Uterus (tissue), 3 donors: ENCODE measurements at regions not wholly inside any gene's neighbourhood (a gene's known extent, or its start where the extent isn't known, plus 50 kb on each side); places are given as distances from the start of the nearest gene placed in this dataset.

Experiments
- DNase-seq, 2 donors: peaks; one replicate each; pipeline ENCODE4 v3.0.0-alpha.2; 2019 to 2020
- H3K27ac ChIP-seq, 2 donors: fragments of 200-600 bp; sonication (generic); 1 replicate in 1 of 2; 2 replicates in 1 of 2; pipeline ENCODE4 v1.5.1; 2016 to 2018
- H3K27me3 ChIP-seq, 2 donors: fragments of 200-600 bp; sonication (generic); one replicate each; pipeline ENCODE4 v1.5.1; 2018 to 2019; ENCODE audit warnings: control low read depth in 1 of 2
- H3K36me3 ChIP-seq, 2 donors: fragments of 200-600 bp; sonication (generic); one replicate each; pipeline ENCODE4 v1.5.1; 2019; ENCODE audit warnings: control low read depth in 1 of 2
- H3K4me1 ChIP-seq, 2 donors: fragments of 200-600 bp; sonication (generic); one replicate each; pipeline ENCODE4 v1.5.1; 2018 to 2019; ENCODE audit warnings: control low read depth in 1 of 2
- H3K4me3 ChIP-seq, 2 donors: fragments of 200-600 bp; sonication (generic); 1 replicate in 1 of 2; 2 replicates in 1 of 2; pipeline ENCODE4 v1.5.1; 2018 to 2019; ENCODE audit warnings: mild to moderate bottlenecking in 1 of 2
- H3K9me3 ChIP-seq, 2 donors: fragments of 200-600 bp; sonication (generic); one replicate each; pipeline ENCODE4 v1.5.1; 2019; ENCODE audit warnings: control low read depth in 1 of 2
- POLR2A ChIP-seq, 2 donors: fragments of 450-650 bp; IDR thresholded peaks; one replicate each; pipeline ENCODE4 v1.6.1; 2016; ENCODE audit warnings: antibody characterized with exemption in 2 of 2, mild to moderate bottlenecking in 1 of 2, moderate library complexity in 1 of 2
- intact Hi-C: fragments of 100-400 bp; cut with DNase I; formaldehyde crosslinking; loops from one replicate; pipeline ENCODE4 v1.15.1; 2023; ENCODE audit warnings: low total_unique reads
- TF ChIP-seq, protein P1 (sequence below), 4 experiments: fragments of 200-600 bp in 2 of 4; fragments of 450-650 bp in 2 of 4; sonication (generic) in 2 of 4; IDR thresholded peaks; one replicate each; pipeline ENCODE4 v1.5.1; 2016 to 2019; ENCODE audit warnings: antibody characterized with exemption in 4 of 4, mild to moderate bottlenecking in 2 of 4, moderate library complexity in 1 of 4
- donor health status: DM: yes; HTN: yes; CAD: no.

DNA sequence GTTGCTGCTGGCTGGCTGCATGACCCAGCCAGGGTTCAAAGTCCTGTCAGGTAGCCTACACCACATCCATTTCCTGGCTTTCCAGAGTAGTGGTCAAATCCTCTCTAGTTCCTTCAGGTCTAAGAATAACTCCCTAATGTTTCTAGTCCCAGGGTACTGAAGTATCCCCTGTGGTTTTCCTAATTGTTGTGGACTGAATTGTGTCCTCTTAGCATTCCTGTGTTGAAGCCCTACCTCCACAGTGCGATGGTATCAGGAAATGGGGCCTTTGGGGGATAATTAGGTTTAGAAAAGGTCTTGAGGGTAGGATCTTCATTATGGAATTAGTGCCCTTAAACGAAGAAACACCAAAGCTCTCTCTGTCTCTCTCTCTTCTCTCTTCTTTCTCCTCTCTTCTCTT lies 191.8 kb upstream of the CCNG1 start:
- H3K4me3 ChIP-seq, result no peak overlapping the region
- no peak for DNase-seq
- no peaks in the 10 kb centered on the region for H3K9me3 ChIP-seq
- no peak for TF ChIP-seq POLR2A (IDR thresholded peaks at IDR 0.05)
- TF ChIP-seq, protein P1, sequence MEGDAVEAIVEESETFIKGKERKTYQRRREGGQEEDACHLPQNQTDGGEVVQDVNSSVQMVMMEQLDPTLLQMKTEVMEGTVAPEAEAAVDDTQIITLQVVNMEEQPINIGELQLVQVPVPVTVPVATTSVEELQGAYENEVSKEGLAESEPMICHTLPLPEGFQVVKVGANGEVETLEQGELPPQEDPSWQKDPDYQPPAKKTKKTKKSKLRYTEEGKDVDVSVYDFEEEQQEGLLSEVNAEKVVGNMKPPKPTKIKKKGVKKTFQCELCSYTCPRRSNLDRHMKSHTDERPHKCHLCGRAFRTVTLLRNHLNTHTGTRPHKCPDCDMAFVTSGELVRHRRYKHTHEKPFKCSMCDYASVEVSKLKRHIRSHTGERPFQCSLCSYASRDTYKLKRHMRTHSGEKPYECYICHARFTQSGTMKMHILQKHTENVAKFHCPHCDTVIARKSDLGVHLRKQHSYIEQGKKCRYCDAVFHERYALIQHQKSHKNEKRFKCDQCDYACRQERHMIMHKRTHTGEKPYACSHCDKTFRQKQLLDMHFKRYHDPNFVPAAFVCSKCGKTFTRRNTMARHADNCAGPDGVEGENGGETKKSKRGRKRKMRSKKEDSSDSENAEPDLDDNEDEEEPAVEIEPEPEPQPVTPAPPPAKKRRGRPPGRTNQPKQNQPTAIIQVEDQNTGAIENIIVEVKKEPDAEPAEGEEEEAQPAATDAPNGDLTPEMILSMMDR (IDR thresholded peaks at IDR 0.05), result no peak
- H3K27me3 ChIP-seq, result no peaks in the 10 kb centered on the region
- no peak overlapping the region for H3K27ac ChIP-seq
- no peaks in the 10 kb centered on the region for H3K4me1 ChIP-seq
- intact Hi-C loops, result no loop called here
- no peaks in the 10 kb centered on the region for H3K36me3 ChIP-seq

DNA sequence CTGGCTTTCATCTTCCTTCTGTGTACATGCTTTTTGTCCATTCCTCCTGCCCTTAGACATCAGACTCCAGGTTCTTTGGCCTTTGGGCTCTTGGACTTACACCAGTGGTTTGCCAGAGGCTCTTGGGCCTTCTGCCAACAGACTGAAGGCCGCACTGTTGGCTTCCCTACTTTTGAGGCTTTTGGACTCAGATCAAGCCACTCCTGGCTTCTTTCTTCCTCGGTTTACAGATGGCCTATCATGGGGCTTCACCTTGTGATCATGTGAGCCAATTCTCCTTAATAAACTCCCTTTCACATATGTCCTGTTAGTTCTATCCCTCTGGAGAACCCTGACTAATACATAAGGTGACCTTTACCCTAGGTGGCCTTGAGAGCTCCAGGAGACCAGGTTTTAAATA lies 189.1 kb upstream of the CCNG1 start:
- no peak for DNase-seq
- intact Hi-C loops, result no loop called here
- no peaks in the 10 kb centered on the region for H3K4me1 ChIP-seq
- H3K4me3 ChIP-seq, result no peak overlapping the region
- H3K27me3 ChIP-seq, result no peaks in the 10 kb centered on the region
- H3K9me3 ChIP-seq, result no peaks in the 10 kb centered on the region
- H3K36me3 ChIP-seq, result no peaks in the 10 kb centered on the region
- TF ChIP-seq, protein P1 (IDR thresholded peaks at IDR 0.05), result no peak
- no peak for TF ChIP-seq POLR2A (IDR thresholded peaks at IDR 0.05)
- H3K27ac ChIP-seq, result no peak overlapping the region

GRCh38 chr5:163248871-163249270 lies 188.5 kb upstream of the CCNG1 start:
- no peak overlapping the region for H3K27ac ChIP-seq
- TF ChIP-seq, protein P1 (IDR thresholded peaks at IDR 0.05), result no peak
- TF ChIP-seq POLR2A (IDR thresholded peaks at IDR 0.05), result no peak
- H3K4me1 ChIP-seq, result no peaks in the 10 kb centered on the region
- no peaks in the 10 kb centered on the region for H3K27me3 ChIP-seq
- no peak overlapping the region for H3K4me3 ChIP-seq
- no peak for DNase-seq
- no peaks in the 10 kb centered on the region for H3K36me3 ChIP-seq
- H3K9me3 ChIP-seq, result no peaks in the 10 kb centered on the region
- intact Hi-C loops, result no loop called here

- TF ChIP-seq POLR2A (IDR thresholded peaks at IDR 0.05), result no peak
- TF ChIP-seq, protein P1 (IDR thresholded peaks at IDR 0.05), result no peak
- no peaks in the 10 kb centered on the region for H3K4me1 ChIP-seq
- no peak overlapping the region for H3K4me3 ChIP-seq
- DNase-seq, result no peak
- no peaks in the 10 kb centered on the region for H3K9me3 ChIP-seq
- H3K36me3 ChIP-seq, result no peaks in the 10 kb centered on the region
- no peaks in the 10 kb centered on the region for H3K27me3 ChIP-seq
- intact Hi-C loops, result no loop called here
- no peak overlapping the region for H3K27ac ChIP-seq
Observed at GRCh38 chr5:163252950-163253349, 184.4 kb upstream of the CCNG1 start.

DNA sequence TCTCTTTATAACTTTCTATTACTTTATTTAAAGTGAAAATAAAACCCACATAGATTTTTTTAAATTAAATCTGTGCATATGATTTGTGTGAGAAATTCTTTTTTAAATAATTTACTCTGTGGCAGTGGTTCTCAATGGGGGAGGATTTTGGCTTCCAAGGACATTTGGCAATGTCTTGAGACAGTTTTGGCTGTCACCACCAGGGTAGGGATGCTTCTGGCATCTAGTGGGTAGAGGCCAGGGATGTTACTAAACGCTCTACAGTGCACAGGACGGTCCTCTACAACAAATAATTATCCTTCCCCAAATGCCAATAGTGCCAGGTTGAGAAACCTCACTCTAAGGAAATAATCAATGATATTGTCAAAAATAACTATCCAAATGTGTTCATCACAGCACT lies 177.9 kb upstream of the CCNG1 start:
- no peak overlapping the region for H3K27ac ChIP-seq
- H3K4me3 ChIP-seq, result no peak overlapping the region
- intact Hi-C loops, result no loop called here
- TF ChIP-seq, protein P1 (IDR thresholded peaks at IDR 0.05), result no peak
- TF ChIP-seq POLR2A (IDR thresholded peaks at IDR 0.05), result no peak
- no peaks in the 10 kb centered on the region for H3K9me3 ChIP-seq
- no peaks in the 10 kb centered on the region for H3K36me3 ChIP-seq
- no peaks in the 10 kb centered on the region for H3K27me3 ChIP-seq
- H3K4me1 ChIP-seq, result no peaks in the 10 kb centered on the region
- DNase-seq, result no peak
